ENCODE measurements at regions not wholly inside any gene's neighbourhood (a gene's known extent, or its start where the extent isn't known, plus 50 kb on each side); places are given as distances from the start of the nearest gene placed in this dataset.

DNA sequence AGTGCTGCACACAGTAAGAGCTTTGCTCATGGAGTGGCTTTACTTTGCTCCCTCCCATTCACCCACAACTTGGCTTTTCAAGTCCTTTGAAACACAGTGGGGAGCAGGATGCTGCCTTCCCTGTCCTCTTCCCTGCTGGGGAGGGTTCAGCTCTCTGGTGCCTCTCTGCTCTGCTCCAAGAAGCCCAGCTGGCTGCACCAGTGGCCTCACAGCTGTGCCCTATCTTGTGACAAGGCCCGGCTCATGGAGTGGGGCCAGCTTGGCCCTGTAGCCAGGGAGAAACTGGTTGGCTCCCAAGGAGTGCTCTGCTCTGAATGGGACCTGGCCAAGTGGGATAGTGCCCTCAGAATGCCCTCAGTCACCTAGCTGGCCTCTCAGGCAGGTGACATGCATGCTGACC, 212.3 kb upstream of the ZMIZ1 start:
- H3K27ac Mint-ChIP-seq = no peak overlapping the region
- 89% methylated on average over 1 of the region's 1 CpG for WGBS (ENCODE audit: insufficient coverage)
- H3K9me3 Mint-ChIP-seq = no peaks in the 10 kb centered on the region
- ChIA-PET CTCF (no interaction called here), POLR2A (no interaction called here)
- no peaks in the 10 kb centered on the region for H3K4me1 Mint-ChIP-seq
- Histone ChIP-seq H3K4me1 (ENCODE audit: control insufficient read depth in 1 of 2, extremely low read depth in 1 of 2, insufficient read depth in 2 of 2, low read length in 2 of 2) (no peaks in the 10 kb centered on the region), H3K27me3 (replicated peaks in 1 of 2; ENCODE audit: control insufficient read depth in 2 of 2, extremely low read depth in 1 of 2, insufficient read depth in 2 of 2, low read length in 1 of 2) (peaks cover 0 to 16% of the 10 kb centered on the region in 2 experiments), H3K9me3 (no peaks in the 10 kb centered on the region), H3K4me3 (ENCODE audit: control insufficient read depth in 1 of 2, extremely low read depth in 1 of 2, low read length in 1 of 2) (no peak overlapping the region), H3K36me3 (ENCODE audit: control insufficient read depth in 2 of 2, extremely low read depth in 1 of 2, insufficient read depth in 1 of 2, low read length in 1 of 2) (no peaks in the 10 kb centered on the region), H3K27ac (ENCODE audit: low read length) (no peak overlapping the region)
- H3K27me3 Mint-ChIP-seq = peaks cover 0 to 3% of the 10 kb centered on the region in 2 donors
- no peak for DNase-seq
- no peak overlapping the region for H3K4me3 Mint-ChIP-seq
- H3K36me3 Mint-ChIP-seq = no peaks in the 10 kb centered on the region
- ATAC-seq (replicated peaks in 1 of 4) = no peak

- ATAC-seq (replicated peaks in 1 of 4) (no peak), DNase-seq (no peak)
- Mint-ChIP-seq H3K27me3 (peaks cover 0 to 7% of the 10 kb centered on the region in 2 donors), H3K9me3 (no peaks in the 10 kb centered on the region), H3K4me1 (no peaks in the 10 kb centered on the region), H3K27ac (no peak overlapping the region), H3K4me3 (no peak overlapping the region), H3K36me3 (no peaks in the 10 kb centered on the region)
- Histone ChIP-seq H3K4me3 (ENCODE audit: control insufficient read depth in 1 of 2, extremely low read depth in 1 of 2, low read length in 1 of 2) (no peak overlapping the region), H3K9me3 (no peaks in the 10 kb centered on the region), H3K27ac (ENCODE audit: low read length) (no peak overlapping the region), H3K36me3 (ENCODE audit: control insufficient read depth in 2 of 2, extremely low read depth in 1 of 2, insufficient read depth in 1 of 2, low read length in 1 of 2) (no peaks in the 10 kb centered on the region), H3K4me1 (ENCODE audit: control insufficient read depth in 1 of 2, extremely low read depth in 1 of 2, insufficient read depth in 2 of 2, low read length in 2 of 2) (no peaks in the 10 kb centered on the region), H3K27me3 (replicated peaks in 1 of 2; ENCODE audit: control insufficient read depth in 2 of 2, extremely low read depth in 1 of 2, insufficient read depth in 2 of 2, low read length in 1 of 2) (peaks cover 0 to 23% of the 10 kb centered on the region in 2 experiments)
- ChIA-PET CTCF (no interaction called here), POLR2A (no interaction called here)
- WGBS (ENCODE audit: insufficient coverage) = 96% methylated on average over 2 of the region's 3 CpGs
These were observed 211.6 kb upstream of the ZMIZ1 start for GRCh38 chr10:78857193-78857592.

GRCh38 chr10:78859266-78859665, 209.5 kb upstream of the ZMIZ1 start:
- Mint-ChIP-seq H3K9me3 (no peaks in the 10 kb centered on the region), H3K27ac (no peak overlapping the region), H3K27me3 (peaks cover 0 to 7% of the 10 kb centered on the region in 2 donors), H3K4me1 (no peaks in the 10 kb centered on the region), H3K36me3 (no peaks in the 10 kb centered on the region), H3K4me3 (no peak overlapping the region)
- Histone ChIP-seq H3K27ac (ENCODE audit: low read length) (no peak overlapping the region), H3K4me1 (ENCODE audit: control insufficient read depth in 1 of 2, extremely low read depth in 1 of 2, insufficient read depth in 2 of 2, low read length in 2 of 2) (no peaks in the 10 kb centered on the region), H3K9me3 (no peaks in the 10 kb centered on the region), H3K36me3 (ENCODE audit: control insufficient read depth in 2 of 2, extremely low read depth in 1 of 2, insufficient read depth in 1 of 2, low read length in 1 of 2) (no peaks in the 10 kb centered on the region), H3K27me3 (replicated peaks in 1 of 2; ENCODE audit: control insufficient read depth in 2 of 2, extremely low read depth in 1 of 2, insufficient read depth in 2 of 2, low read length in 1 of 2) (peaks cover 0 to 23% of the 10 kb centered on the region in 2 experiments), H3K4me3 (ENCODE audit: control insufficient read depth in 1 of 2, extremely low read depth in 1 of 2, low read length in 1 of 2) (no peak overlapping the region)
- no peak for ATAC-seq (replicated peaks in 1 of 4)
- ChIA-PET CTCF (no interaction called here), POLR2A (no interaction called here)
- DNase-seq = no peak
- WGBS (ENCODE audit: insufficient coverage) = 75% methylated on average over 4 of the region's 5 CpGs

DNA sequence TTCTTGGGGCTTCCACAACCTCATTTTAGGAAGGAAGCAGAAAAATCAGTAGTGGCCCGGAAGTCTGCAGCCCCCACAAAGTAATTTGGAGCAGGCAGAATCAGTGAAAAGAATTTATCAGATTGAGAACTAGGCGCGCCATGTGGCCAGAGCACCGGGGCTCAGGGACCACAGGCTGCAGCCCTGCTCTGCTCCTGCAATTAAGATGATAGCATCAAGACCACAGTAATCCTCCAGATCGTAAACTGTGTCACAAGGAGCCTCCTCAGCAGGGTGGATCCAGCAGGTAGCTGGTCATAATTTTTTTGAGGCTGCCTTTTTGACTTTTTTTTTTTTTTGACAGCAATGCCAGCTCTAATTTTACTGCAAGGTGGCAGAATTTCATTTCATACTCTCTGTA, 209.0 kb upstream of the ZMIZ1 start:
- WGBS (ENCODE audit: insufficient coverage) = 54% methylated on average over 5 of the region's 5 CpGs
- DNase-seq = no peak
- H3K4me3 Mint-ChIP-seq = no peak overlapping the region

DNA sequence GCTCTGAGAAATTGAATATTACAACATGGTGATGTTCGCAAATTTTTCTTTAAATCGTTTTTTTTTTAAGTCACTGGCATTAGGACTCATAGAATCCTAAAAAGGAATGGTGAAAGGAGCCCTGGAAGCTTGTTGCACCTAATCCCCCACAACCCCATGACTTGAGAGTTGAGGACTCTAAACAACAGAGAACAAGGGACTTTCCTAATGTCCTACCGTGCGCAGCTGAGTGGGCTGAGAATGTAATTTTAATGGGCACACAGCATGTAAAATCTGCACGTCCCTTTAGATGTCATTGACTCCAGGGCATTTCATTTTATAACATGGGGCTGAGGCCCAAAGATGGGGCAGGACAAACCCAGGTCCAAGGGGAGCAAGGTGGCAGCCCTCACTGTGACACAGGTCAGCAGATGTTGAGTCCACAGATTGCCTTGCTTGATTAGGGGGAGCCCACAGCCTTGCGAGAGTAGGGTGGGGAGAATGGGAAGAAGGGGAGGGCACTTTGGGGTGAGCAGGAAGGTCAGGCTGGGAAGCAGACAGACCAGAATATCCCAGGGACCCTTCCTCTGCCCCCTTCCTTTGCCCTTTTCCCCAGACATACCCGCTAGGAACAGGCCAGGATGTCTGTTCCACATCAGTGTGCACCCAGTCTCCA, 208.4 kb upstream of the ZMIZ1 start:
- no peak overlapping the region for H3K4me3 Mint-ChIP-seq
- H3K27ac ChIP-seq (ENCODE audit: low read length) = no peak overlapping the region
- no peaks in the 10 kb centered on the region for H3K36me3 Mint-ChIP-seq
- H3K36me3 ChIP-seq (ENCODE audit: control insufficient read depth in 2 of 2, extremely low read depth in 1 of 2, insufficient read depth in 1 of 2, low read length in 1 of 2) = no peaks in the 10 kb centered on the region
- ChIA-PET POLR2A (no interaction called here), CTCF (interaction anchor here in 1 of 2 donors (0.7 kb wide), 1 partner anchor 107 kb away, joined by 3 read pairs; no protein-coding TSS in a partner anchor)
- H3K9me3 ChIP-seq = no peaks in the 10 kb centered on the region
- no peak for ATAC-seq (replicated peaks in 1 of 4)
- no peaks in the 10 kb centered on the region for H3K4me1 Mint-ChIP-seq
- H3K4me3 ChIP-seq (ENCODE audit: control insufficient read depth in 1 of 2, extremely low read depth in 1 of 2, low read length in 1 of 2) = no peak overlapping the region
- no peak for DNase-seq
- H3K27ac Mint-ChIP-seq = no peak overlapping the region
- H3K9me3 Mint-ChIP-seq = no peaks in the 10 kb centered on the region
- H3K27me3 ChIP-seq (replicated peaks in 1 of 2; ENCODE audit: control insufficient read depth in 2 of 2, extremely low read depth in 1 of 2, insufficient read depth in 2 of 2, low read length in 1 of 2) = peaks cover 0 to 26% of the 10 kb centered on the region in 2 experiments
- no peaks in the 10 kb centered on the region for H3K4me1 ChIP-seq (ENCODE audit: control insufficient read depth in 1 of 2, extremely low read depth in 1 of 2, insufficient read depth in 2 of 2, low read length in 2 of 2)
- H3K27me3 Mint-ChIP-seq = peaks cover 0 to 7% of the 10 kb centered on the region in 2 donors
- 68% methylated on average over 3 of the region's 7 CpGs for WGBS (ENCODE audit: insufficient coverage)

More for the DNA sequence above, 209.0 kb upstream of the ZMIZ1 start:
- H3K27me3 Mint-ChIP-seq = peaks cover 0 to 7% of the 10 kb centered on the region in 2 donors
- ChIA-PET CTCF (no interaction called here), POLR2A (no interaction called here)
- no peak for ATAC-seq (replicated peaks in 1 of 4)
- H3K27me3 ChIP-seq (replicated peaks in 1 of 2; ENCODE audit: control insufficient read depth in 2 of 2, extremely low read depth in 1 of 2, insufficient read depth in 2 of 2, low read length in 1 of 2) = peaks cover 0 to 23% of the 10 kb centered on the region in 2 experiments
- H3K9me3 ChIP-seq = no peaks in the 10 kb centered on the region
- H3K9me3 Mint-ChIP-seq = no peaks in the 10 kb centered on the region
- H3K36me3 ChIP-seq (ENCODE audit: control insufficient read depth in 2 of 2, extremely low read depth in 1 of 2, insufficient read depth in 1 of 2, low read length in 1 of 2) = no peaks in the 10 kb centered on the region
- H3K4me1 Mint-ChIP-seq = no peaks in the 10 kb centered on the region
- H3K27ac Mint-ChIP-seq = no peak overlapping the region
- H3K27ac ChIP-seq (ENCODE audit: low read length) = no peak overlapping the region
- H3K36me3 Mint-ChIP-seq = no peaks in the 10 kb centered on the region
- H3K4me3 ChIP-seq (ENCODE audit: control insufficient read depth in 1 of 2, extremely low read depth in 1 of 2, low read length in 1 of 2) = no peak overlapping the region
- H3K4me1 ChIP-seq (ENCODE audit: control insufficient read depth in 1 of 2, extremely low read depth in 1 of 2, insufficient read depth in 2 of 2, low read length in 2 of 2) = no peaks in the 10 kb centered on the region

DNA sequence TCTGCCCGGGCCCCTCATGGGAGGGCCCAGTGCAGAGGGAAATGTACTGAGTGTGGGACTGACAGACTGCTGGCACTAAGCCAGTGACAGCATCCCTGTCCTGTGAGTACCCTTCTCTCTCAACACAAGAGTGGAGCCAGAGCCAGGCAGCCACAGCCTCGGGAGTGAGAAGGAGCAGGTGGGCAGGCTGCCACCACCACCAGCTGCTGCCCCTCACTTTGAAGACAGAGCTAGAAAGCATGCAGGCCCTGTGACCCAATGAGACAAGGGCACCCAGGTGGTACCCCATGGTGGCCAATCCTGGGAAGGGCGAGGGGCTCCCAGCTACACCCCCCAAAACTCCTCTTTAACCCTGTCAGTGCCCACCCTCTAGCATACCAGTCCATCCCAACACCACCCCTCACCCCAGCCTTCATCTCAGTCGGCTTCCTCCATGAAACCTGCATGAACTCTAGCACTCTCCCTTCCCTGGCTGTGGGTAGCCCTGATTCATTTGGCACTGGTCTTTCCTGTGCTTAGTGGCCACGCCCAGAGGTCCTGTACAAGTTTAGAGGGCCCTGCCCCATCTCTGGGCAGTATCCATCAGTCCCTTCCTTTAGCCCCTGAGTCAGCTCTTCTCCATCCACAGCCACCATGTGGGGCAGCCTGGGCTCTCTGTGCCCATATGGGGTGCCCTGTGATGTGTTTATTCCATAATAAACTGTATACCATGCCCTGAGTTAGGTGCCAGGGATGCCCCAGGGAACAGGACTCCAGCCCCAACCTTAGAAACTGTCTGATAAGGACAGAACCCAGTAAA, 207.0 kb upstream of the ZMIZ1 start:
- ATAC-seq (replicated peaks in 1 of 4) (no peak), DNase-seq (no peak)
- Histone ChIP-seq H3K4me3 (ENCODE audit: control insufficient read depth in 1 of 2, extremely low read depth in 1 of 2, low read length in 1 of 2) (no peak overlapping the region), H3K27ac (ENCODE audit: low read length) (no peak overlapping the region), H3K4me1 (ENCODE audit: control insufficient read depth in 1 of 2, extremely low read depth in 1 of 2, insufficient read depth in 2 of 2, low read length in 2 of 2) (no peaks in the 10 kb centered on the region), H3K9me3 (no peaks in the 10 kb centered on the region), H3K36me3 (ENCODE audit: control insufficient read depth in 2 of 2, extremely low read depth in 1 of 2, insufficient read depth in 1 of 2, low read length in 1 of 2) (no peaks in the 10 kb centered on the region), H3K27me3 (replicated peaks in 1 of 2; ENCODE audit: control insufficient read depth in 2 of 2, extremely low read depth in 1 of 2, insufficient read depth in 2 of 2, low read length in 1 of 2) (peaks cover 0 to 28% of the 10 kb centered on the region in 2 experiments)
- peaks cover 0 to 7% of the 10 kb centered on the region in 2 donors for H3K27me3 Mint-ChIP-seq
- H3K4me1 Mint-ChIP-seq = no peaks in the 10 kb centered on the region
- H3K36me3 Mint-ChIP-seq = no peaks in the 10 kb centered on the region
- POLR2A ChIA-PET = no interaction called here
- CTCF ChIA-PET = no interaction called here
- no peak overlapping the region for H3K4me3 Mint-ChIP-seq
- H3K9me3 Mint-ChIP-seq = no peaks in the 10 kb centered on the region
- no peak overlapping the region for H3K27ac Mint-ChIP-seq
- 63% methylated on average over 5 of the region's 5 CpGs for WGBS (ENCODE audit: insufficient coverage)

Measured in T-cell (primary cell).